Vagina (tissue), 2 donors: ENCODE measurements at regions not wholly inside any gene's neighbourhood (a gene's known extent, or its start where the extent isn't known, plus 50 kb on each side); places are given as distances from the start of the nearest gene placed in this dataset.

ENCODE experiments used
- CTCF ChIP-seq, 3 experiments: fragments of 450-650 bp in 2 of 3; fragments of 200-600 bp in 1 of 3; sonication (generic) in 1 of 3; IDR thresholded peaks; one replicate each; pipeline ENCODE4 v1.5.1; 2017 to 2019; ENCODE audit warnings: antibody characterized with exemption in 3 of 3, mild to moderate bottlenecking in 2 of 3, moderate library complexity in 2 of 3
- POLR2AphosphoS5 ChIP-seq, 2 donors: sonication (generic); formaldehyde crosslinking; IDR thresholded peaks; one replicate each; pipeline ENCODE4 v1.9.0; 2017; ENCODE audit warnings: antibody characterized with exemption in 2 of 2, mild to moderate bottlenecking in 2 of 2, low read depth in 1 of 2; ENCODE audit not compliant: insufficient read depth in 1 of 2

DNA sequence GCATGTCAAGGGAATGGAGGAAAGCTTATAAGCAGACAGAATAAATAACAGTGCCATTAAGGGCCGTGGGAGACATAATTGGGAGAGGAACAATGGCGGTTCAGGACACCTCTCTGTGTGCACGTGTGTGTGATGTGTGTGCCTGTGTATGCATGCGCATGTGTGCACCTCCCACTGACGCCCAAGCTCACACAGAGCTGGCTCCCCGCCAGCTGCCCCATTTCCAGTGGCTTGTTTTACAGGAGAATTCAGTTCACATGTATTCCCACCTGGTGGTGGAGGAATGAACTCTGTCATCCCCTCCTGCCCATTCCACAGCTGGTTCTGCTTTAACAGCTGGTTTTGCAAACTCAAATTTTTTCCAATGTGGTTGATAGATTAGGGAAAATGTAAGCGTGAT, 262.2 kb downstream of the AJAP1 start:
- TF ChIP-seq CTCF (IDR thresholded peaks at IDR 0.05) (no peak), POLR2AphosphoS5 (IDR thresholded peaks at IDR 0.05; ENCODE audit: insufficient read depth in 1 of 2, low read depth in 1 of 2) (no peak)
